HG02885 (cell line): ENCODE measurements at regions not wholly inside any gene's neighbourhood (a gene's known extent, or its start where the extent isn't known, plus 50 kb on each side); places are given as distances from the start of the nearest gene placed in this dataset.
A peak's percentile ranks its signal among the peaks of the same experiment; 100 is the strongest.

Source experiments
- ATAC-seq: cut with Tn5 transposase; IDR thresholded peaks from one replicate; pipeline ENCODE4 v1.9.1; 2021; ENCODE audit warnings: mild to moderate bottlenecking; ENCODE audit not compliant: unreplicated experiment, poor library complexity

DNA sequence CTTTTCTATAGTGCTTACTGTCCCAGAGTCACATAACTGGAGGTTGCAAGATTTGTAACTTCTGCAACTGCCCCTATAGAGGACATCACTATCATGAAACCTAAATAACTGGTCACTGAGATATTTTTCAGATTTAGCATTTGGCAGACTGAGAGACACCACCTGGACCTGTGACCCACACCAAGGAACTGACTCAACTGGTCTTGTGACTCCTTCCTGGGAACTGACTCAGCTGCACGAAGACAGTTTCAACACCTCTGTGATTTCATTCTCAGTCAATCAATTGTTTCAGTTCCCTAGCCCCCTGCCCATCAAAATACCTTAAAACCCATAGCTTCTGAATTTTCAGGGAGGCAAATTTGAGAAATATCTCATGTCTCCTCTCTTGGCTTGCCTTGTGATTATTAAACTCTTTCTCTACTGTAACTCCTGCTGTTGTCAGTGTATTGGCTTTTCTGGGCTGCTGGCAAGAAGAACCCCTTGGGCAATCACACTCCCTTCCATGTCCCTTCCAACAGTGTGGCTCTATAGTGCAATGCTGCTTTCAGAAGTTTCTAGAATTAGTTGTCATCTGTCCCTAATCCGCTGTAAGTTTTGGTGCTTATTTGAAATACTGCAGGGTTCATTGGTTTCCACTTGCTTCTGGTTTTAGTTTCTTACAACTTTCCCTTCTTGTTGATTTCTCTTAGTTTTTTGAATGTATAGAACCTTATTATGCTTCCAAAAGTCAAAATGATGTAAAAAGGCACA is 127.8 kb upstream of the ADCY1 start:
- ATAC-seq: peak; percentile 87

DNA sequence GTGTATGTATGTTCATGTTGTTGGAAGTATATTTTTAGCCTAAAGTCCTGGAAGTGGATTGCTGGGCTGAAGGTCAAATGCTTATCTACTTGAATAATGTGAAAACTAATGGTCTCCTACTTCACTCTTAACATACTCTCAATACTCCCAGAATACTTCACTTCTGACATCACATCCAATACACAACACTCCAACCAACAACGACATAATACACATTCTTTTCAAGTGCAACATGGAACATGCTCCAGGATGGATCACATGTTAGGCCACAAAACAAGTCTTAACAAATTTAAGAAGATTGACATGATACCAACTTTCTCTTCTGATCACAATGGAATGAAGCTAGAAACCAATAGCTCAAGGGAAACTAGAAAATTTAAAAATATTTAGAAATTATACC is 126.9 kb upstream of the ADCY1 start:
- ATAC-seq: no peak

DNA sequence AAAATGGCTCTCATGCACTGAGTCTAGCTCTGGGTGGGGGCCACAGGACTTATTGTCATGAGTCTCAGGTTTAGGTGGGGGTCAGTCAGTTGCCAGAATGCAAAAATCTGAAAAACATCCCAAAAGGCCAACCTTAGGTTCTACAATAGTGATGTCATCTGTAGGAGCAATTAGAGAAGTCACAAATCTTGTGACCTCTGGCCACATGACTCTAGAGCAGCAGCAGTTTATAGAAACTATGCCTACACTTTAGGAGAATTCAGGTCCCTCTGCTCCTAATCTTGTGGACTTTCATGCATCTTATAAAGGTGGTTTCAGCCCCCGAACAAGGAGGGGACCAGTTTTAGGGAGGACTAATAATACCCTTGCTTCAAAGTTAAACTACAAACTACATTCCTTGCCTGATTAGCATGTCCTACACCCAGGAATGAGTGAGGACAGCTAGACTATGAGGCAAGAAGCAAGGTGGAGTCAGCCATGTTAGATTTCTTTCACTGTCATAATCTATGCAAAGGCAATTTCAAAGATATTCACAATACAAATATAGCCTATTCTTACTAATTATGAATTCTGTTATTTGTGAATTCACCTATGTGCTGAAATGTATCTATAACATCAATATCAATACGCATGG is 123.5 kb upstream of the ADCY1 start:
- no peak for ATAC-seq

DNA sequence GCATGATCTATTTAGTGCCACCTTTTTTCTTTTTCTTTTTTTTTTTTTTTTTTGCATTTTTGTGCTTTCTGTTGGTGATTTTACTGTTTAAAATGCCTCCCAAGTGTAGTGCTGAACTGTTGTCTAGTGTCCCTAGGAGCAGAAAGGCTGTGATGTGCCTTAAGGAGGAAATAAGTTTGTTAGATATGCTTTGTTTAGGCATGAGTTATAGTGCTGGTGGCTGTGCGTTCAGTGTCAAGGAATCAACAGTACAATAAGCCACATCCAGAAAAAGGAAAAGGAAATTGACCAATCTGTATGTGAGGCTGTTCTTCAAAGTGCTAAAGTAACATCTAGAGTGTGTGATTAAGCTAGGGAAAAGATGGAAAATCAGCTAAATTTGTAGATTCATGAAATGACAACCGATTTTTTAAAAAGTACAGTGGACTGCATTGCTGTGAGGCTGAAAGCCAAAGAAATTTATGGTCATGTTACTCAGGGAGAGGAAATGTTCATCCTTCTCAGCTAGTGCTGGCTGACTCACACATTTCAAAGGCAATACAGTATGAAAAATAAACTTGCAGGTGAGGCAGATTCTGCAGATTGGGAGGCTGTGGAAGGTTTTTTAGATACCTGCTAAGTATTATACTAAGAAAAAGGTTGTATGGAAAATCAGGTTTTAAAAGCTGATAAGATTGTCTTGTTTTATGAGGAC is 122.7 kb upstream of the ADCY1 start:
- no peak for ATAC-seq

DNA sequence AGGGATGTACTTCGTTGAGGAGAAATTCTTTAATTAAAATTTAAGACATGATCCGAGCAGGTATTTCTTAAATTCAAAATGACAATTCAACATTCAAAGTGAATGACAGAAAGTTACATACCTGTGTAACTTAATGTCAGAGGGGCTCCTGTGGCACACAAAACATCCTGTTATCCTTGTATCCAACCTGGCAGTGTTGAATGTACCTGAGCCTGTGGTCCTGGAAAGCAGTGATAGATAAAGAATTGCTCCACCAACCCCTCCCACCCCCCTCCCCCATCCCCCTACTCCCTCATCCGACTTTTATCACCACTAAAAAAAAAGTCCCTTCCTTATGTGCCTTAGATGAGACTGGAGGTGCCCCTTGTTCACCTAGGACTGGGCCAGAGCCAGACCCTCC is 119.4 kb upstream of the ADCY1 start:
- ATAC-seq: no peak

DNA sequence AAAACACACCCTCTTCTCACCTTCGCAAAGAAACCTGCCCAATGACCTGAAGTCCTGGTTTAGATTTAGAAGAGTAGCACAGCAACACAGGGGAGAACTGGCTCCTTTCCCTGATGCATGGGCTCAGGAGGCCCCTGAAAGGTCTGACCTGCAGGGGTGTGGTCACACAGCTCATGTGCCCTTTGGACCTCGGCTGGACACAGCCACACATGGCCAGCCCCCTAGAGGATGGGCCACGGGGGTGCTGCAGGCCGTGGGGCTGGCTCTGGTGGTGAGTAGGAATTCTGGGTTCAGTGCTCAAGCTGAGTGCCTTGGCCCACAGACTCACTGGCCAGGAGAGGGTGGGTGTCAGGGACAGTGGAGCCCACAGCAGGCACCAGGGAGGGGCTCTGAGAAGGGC is 118.5 kb upstream of the ADCY1 start:
- no peak for ATAC-seq

DNA sequence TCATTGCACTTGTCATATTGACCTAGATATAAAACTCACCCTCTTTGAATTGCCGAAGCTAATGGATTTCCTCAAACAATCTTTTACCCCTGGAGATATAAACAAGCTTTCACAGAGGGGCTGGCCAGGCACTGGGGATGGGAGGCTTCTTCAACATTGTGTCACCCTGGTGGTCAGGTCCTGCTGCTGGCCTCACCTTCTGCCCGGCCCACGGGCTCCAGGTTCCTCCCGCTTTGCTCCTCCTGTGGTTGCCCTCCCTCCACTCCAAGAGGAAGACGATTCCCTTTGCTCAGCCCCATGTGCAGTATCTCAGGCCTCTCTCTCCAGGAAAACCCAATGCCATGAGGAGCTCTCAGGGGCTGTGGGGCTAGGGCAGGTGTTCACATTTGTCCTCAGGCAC is 118.1 kb upstream of the ADCY1 start:
- ATAC-seq: no peak

DNA sequence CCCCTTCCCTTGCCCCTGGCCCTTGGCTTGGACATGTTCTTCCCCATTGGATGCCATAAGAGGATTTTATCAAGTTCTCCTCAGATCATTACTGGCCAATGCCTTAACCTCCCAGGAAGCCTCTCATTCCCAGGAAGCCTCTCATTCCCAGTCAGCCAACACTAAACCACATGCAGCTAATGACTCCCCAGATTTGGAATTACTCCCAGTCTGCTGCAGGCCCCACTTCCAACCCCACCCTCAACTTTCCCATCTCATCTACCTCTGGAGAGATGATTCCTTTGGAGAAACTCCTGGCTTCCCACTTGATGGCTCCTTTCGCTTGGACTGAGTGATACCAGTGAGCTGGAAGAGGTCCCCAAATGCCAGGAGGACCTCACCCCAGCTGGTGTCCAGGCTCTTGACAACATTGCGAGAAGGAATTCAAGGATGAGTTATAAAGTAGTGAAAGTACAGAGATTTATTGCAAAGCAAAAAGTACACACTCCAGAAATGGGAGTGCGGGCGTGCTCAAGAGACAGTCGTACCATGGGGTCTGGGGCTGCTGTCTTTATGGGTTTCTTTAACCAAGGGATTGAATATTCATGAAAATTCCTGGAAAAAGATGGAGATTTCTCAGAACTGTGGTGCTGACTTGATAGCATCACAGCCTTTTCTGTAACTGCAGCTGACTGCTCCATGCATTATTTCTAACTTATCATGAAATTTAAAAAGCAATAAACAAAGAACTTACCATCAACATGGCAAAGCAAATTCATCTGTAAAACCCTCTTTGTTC is 117.2 kb upstream of the ADCY1 start:
- ATAC-seq: no peak

DNA sequence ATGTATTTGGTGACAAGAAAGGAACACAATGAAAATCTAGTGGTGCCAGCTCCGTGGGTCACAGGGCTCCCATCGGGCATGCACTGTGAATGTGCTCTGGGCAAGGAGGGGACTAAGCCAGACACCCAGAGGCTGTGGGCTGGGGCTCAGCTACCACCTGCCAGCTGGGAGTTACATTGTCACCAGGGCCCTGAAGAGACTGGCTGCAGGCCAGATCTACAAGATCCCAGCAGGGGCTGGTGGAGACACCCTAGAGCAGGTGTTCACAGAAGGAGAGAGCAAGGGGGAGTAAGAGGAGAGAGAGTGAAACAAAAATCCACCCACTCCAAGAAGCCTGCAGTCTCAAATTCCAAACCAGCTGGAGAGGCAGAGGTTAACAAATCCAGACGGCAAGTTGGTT is 116.6 kb upstream of the ADCY1 start:
- ATAC-seq: no peak

DNA sequence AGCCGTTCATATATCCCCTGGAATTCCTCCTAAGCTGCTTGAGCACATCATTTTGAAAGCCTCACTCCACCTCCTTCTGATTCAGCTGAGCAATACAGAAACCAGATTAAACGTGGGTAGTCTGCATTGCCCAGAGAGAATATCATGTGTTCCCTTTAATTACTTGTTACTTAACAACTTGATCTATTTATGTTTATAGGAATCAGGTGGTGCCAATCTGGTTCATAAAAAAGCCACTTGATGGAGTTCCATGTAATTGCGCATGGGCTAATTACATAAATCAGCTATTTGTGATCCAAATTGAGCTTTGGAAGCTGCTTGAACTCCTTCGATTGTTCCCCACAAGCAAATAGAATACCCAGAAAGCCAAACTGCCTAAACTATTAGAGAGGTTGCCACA is 114.7 kb upstream of the ADCY1 start:
- no peak for ATAC-seq

DNA sequence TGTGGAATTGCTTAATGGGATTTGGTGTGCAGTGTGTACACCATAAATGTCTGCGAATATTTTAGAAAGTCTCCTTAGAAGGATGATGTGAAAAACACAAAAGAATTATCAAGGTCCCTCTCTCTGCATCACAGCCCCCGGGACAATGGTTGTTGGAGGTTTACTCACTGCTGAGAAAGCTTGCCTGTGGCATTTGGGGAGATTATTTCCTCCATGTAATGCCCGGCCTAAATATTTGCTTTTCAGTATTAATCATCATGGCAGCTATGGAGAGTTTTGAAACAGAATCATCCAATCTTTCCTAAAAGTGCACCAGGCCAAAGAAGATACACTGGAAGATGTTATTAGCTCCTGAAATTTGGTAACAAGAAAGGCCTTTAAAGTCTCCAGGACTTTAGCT is 113.8 kb upstream of the ADCY1 start:
- no peak for ATAC-seq

DNA sequence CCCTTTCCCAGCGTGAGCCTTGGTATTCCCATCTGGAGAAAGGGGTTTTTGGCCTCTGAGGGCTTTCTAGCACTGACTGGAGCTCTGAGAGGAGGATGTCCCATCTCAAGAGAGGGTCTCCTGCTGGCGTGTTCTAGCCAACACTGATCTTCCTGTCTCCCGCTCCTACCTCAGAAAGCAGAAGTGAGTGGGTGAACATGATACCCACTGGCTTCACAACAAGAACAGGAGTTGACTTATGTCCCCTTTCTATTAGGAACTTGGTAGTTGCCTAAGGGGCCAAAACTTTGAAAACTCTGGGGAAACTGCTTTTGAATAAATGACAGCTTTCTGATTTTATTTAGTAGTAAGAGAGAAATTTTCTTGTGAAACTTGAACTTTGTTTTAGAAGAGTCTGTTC is 113.1 kb upstream of the ADCY1 start:
- ATAC-seq: no peak

DNA sequence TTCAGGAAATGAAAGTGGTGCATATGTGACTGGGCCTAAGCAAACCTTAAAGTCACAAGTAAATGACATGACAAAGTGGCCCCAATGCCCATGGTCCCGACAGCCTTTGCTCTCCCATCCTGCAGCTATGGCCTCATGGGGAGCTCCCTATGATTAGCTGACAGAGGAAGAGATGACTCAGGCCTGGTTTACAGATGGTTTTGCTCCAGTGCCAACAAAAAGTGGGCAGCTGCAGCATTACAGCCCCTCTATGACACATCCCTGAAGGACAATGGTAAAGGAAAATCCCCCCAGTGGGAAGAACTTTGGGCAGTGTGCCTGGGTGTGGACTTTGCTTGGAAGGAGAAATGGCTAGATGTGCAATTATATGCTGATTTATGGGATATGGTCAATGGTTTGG is 105.1 kb upstream of the ADCY1 start:
- no peak for ATAC-seq

DNA sequence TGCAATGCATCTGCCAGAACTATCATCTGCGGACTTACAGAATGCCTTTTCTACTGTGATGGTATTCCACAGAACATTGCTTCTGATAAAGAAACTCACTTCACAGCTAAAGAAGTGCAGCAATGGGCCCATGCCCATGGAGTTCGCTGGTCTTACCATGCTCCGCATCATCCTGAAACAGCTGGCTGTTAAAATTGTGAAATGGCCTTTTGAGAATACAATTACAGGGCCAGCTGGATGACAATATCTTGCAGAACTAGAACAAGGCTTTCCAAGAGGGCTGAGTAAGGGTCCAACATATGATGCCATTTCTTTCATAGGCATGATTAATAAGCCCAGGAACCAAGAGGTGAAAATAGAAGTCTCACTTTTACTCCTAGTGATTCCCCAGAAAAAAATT is 104.1 kb upstream of the ADCY1 start:
- no peak for ATAC-seq

DNA sequence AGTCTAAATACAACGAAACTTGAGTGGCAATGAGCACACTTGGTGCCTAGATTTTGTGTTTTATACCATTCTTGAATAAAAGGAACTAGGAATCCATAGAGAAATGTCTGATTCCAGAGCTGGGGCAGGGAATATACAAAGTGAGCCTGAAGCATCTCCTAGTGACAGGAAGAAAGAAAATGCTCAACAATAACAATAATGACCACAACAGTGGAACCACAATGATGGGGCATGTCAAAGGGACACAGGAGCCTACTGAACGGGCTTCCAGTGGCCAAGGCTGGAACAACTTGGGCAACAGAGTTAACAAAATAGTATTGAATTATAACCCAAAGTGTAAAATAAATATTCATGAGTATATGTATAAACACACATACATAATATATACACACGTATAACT is 94.4 kb upstream of the ADCY1 start:
- ATAC-seq: no peak

DNA sequence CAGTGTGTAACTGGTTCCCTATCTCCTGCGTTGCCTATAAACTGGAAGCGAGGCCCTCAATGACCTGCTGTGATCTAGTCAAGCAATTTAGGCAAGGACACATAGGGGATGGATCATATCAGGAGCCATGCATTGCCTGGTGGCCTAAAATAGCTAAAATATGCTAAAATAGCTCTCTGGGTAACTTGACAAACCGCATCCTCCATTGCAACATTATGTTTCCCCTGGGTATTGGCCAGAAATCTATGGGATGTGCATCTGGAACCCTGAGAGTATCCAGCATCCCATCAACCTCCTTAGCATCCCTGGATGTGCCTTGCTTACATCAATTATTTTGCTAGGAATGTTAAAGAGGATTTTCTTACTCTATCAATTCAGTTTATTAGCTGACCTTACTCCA is 91.7 kb upstream of the ADCY1 start:
- ATAC-seq: no peak

DNA sequence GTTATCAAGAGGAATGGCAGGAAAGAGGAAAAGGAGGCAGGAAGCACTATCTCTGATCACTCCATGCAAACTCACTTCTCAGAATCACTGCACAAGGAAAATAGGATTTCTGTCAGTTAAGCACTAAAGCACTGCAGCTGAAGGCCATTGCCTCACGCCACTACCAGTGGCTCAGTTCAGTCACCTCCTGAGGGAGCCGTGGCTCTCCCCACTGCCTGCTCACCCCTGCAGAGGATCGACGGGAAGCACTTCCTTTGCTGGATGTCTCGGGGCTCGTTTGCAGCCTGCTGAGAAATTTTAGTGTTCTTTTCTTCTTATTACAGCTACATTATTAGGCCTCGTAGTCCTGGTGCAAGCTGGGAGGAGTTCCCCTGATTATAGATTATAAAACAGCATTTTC is 90.1 kb upstream of the ADCY1 start:
- ATAC-seq: no peak

DNA sequence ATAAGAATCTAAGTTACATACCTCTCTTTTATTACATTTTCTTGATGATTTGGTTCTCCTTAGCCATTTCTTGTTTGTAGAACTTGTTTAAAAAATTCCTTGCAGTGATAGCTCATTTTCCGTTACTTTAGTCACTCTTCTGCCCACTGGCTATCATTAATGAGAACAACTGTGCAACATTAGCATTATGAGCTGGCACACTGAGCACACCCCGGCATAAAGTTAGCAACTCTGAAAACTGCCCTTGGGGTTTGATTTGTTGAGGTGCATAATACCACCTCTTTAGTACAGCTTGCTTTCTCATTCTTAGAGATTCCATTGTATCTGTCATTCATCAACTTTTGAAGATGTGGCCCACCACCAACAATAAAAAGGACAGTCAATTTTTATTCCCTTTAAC is 87.6 kb upstream of the ADCY1 start:
- ATAC-seq: no peak

DNA sequence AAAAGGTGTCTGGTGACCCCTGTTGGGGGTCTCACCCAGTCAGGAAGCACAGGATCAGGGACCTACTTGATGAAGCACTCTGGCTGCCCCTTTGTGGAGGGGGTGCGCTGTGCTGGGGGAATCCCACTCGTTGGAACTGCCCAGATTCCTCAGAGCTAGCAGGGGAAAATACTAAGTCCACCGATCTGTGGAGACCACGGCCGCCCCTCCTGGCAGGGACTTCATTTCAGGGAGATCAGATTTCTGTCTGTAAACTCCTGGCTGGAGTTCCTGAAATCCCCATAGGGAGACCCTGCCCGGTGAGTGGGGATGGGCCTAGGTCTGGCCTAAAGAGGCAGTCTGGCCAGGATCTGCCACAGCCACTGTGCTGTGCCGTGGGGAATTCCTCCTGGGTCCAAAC is 79.3 kb upstream of the ADCY1 start:
- ATAC-seq: no peak

DNA sequence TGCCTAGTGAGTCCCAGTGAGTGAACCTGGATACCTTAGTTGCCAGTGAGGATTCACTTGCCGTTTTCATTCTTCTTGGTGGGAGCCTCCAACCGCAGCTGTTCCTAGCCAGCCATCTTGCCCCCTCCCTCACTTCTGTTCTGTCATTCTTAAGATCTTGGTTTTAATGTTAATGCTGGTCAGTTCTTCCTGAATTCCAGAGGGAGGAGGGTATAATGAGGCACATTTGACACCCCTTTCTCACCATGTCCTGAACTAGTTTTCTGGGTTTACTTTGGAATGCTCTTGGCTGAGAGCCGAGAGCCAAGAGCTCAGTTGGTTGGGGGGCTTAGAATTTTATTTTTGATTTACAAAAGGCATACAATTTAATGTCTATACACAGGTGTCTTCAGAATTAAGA is 78.5 kb upstream of the ADCY1 start:
- no peak for ATAC-seq

DNA sequence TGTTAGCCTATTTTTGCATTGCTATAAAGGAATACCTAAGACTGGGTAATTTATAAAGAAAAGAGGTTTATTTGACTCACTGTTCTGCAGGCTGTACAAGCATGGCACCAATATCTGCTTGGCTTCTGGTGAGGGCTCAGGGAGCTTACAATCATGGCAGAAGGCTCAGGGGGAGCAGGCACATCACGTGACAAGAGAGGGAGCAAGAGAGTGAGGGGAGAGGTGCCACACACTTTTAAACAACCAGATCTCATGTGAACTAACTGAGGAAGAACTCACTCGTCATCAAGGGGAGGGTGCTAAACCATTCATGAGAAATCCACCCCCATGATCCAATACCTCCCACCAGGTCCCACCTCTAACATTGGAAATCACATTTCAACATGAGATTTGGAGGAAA is 73.9 kb upstream of the ADCY1 start:
- ATAC-seq: no peak
